ENCODE measurements at regions not wholly inside any gene's neighbourhood (a gene's known extent, or its start where the extent isn't known, plus 50 kb on each side); places are given as distances from the start of the nearest gene placed in this dataset.
"Not testable (repeated sequence)": the region's sequence is repeated elsewhere in the genome, so short reads cannot be mapped to it uniquely, and the experiment has no call there.

DNA sequence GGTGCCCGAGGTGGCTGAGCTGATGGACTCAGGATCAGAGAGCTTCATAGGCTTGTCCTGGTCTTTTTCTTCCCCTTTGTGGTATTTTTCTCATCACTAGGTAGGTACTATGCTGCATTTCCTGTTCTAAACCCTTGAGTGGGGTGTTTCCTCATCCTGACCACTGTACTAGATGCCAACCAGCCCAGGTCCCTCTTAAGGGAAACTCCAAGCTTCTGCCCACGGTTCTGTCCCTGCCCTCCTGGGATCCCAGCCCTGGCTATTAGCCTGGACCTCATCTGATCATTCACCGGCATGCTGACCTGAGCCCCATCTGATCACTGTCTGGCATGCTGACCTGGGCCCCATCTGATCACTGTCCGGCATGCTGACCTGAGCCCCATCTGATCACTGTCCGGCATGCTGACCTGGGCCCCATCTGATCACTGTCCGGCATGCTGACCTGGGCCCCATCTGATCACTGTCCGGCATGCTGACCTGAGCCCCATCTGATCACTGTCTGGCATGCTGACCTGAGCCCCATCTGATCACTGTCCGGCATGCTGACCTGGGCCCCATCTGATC, 207.6 kb downstream of the NDUFA10 start:
- H3K9me3 ChIP-seq (replicated peaks); H3K4me3 ChIP-seq; H3K36me3 ChIP-seq; DNase-seq; H3K4me1 ChIP-seq; H3K27ac ChIP-seq: not testable (repeated sequence)
- H3K27me3 ChIP-seq: peaks cover 11% of the 10 kb centered on the region; the same call in 1 of the 2 replicates

DNA sequence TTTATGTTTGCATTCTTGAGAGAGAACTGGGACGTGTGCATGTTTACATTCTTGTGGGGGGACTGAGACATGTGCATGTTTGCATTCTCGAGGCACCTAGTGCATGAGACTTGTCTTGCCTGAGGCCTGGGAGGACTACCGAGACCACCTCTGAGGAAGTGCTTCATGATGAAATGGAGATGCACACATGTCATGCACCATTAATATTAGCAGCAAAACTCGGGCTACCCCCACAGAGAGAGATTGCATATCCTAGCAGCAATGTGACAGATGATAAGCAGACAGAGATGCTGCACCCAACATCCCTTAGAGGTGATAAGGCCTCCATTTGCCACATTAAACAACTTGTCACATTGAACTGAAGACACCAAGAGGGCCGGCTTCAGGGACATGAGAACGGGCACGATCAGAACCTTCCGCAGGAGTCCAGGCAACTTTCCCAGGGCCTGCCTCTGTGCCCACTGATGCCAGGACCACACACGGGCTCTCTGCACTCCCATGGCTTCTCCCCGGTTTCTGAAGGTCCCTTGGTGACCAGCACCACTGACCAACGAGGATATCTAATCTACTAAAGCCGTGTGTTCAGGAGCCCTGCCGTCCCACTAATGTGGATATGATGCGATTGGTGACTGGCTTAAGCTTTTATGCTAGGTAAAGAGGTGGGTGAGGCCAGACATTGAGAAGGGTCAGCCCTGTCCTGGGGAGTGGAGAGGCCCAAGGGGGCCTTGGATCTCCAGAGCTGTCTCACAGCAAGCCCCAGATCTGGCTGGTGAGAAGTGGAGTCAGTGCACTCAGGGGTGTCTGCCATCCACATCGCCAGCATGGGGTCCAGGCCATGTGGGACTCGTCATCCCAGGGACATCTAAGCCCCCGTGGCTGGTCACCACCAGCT, 208.3 kb downstream of the NDUFA10 start:
- DNase-seq: no peak

DNA sequence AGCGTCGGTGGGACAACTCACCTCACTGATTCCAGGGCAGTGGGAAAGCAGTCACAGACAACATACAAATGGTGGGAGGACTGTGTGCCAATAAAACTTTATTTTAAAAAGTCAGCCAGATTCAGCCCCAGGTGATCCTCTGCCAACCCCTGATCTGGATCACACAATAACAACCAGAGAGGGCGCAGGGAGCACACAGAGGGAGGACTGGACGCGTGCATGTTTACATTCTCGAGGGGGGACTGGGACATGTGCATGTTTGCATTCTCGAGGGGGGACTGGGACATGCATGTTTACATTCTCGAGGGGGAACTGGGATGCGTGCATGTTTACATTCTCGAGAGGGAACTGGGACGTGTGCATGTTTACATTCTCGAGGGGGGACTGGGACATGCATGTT, 209.5 kb downstream of the NDUFA10 start:
- Histone ChIP-seq H3K4me1 (no peaks in the 10 kb centered on the region), H3K27ac (no peak overlapping the region)
- no peak for DNase-seq

More for the DNA sequence above, 208.3 kb downstream of the NDUFA10 start:
- H3K9me3 ChIP-seq (replicated peaks): no peaks in the 10 kb centered on the region
- H3K27ac ChIP-seq: no peak overlapping the region
- no peak overlapping the region for H3K4me3 ChIP-seq
- no peaks in the 10 kb centered on the region for H3K36me3 ChIP-seq
- H3K27me3 ChIP-seq: peaks cover 11% of the 10 kb centered on the region; the same call in 1 of the 2 replicates
- no peaks in the 10 kb centered on the region for H3K4me1 ChIP-seq

DNA sequence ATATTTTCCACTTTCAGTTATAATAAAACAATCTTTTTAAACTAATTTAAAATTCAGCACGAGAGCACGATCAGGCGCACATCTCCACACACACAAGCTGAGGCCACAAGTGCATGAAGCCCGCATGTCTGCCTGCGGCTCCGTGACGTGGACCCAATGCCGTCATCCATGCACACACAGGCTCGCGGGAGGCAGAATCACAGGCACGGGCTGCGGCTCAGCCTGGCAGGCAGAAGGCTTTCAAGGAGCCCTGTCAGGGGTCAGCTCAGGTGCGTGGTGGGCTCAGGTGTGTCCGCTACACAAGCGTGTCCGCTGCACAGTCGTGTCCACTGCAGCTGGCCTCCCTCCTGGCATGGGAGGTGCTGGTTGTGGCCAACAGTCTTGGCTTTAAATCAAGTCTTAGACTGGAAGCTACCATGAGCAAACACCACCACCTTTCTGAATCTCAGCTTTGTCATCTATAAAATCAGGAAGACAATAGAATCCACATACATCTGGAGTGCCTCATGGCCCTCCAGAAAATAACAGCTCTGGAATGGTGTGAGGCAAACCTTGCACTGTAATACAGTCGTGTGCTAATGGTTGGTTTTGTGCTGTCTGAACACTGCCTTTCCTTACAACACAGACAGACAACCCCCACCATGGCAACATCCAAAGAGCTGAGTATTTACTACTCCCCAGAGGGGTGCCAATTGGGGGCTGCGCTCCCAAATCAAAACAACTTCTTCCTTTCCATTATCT, 210.1 kb downstream of the NDUFA10 start:
- H3K27ac ChIP-seq: no peak overlapping the region
- H3K4me1 ChIP-seq: no peaks in the 10 kb centered on the region
- no peak for DNase-seq
- H3K27me3 ChIP-seq: peaks cover 6% of the 10 kb centered on the region; the same call in 1 of the 2 replicates
- H3K36me3 ChIP-seq: no peaks in the 10 kb centered on the region
- no peak overlapping the region for H3K4me3 ChIP-seq
- no peaks in the 10 kb centered on the region for H3K9me3 ChIP-seq (replicated peaks)

More for the DNA sequence above, 209.5 kb downstream of the NDUFA10 start:
- Histone ChIP-seq H3K27me3 (peaks cover 9% of the 10 kb centered on the region; the same call in 1 of the 2 replicates), H3K4me3 (no peak overlapping the region), H3K36me3 (no peaks in the 10 kb centered on the region), H3K9me3 (replicated peaks) (no peaks in the 10 kb centered on the region)

DNA sequence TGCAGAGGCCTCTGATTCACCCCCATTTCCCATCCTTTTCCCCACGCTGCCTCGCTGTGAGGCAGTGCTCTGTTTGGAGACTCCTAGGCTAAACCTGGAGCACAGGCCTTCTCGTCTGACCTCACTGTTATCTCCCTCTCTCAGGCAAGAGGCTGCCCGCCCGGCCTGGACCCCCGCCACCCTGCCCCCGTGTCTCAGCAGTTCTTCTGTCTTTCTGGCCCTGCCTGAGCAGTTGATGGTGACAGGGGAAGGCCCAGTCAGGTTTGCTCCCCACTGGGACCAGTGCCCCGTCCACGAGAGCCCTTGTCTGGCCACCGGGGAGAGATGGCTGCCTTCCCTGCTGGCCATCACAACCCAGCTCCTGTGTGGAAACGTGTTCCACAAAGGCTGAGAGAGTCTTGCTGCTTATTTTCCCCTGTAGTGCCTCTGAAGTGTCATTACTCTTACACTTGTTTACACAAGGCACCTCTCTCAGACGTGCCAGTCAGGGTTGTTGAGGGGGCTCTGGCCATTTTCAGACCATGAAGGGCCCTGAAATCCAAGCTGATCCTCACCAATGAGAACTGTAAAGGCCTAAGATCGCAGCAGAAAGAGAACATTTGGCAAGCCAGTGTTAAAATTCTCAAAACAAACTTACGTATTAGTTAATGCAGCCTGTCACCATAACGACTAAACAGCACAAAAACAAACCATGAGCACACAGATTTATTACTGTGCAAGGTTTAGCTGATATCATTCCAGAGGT, 210.9 kb downstream of the NDUFA10 start:
- H3K36me3 ChIP-seq: no peaks in the 10 kb centered on the region
- H3K27me3 ChIP-seq: no peaks in the 10 kb centered on the region; the same call in 1 of the 2 replicates
- no peak overlapping the region for H3K4me3 ChIP-seq
- no peaks in the 10 kb centered on the region for H3K4me1 ChIP-seq
- no peak overlapping the region for H3K27ac ChIP-seq
- DNase-seq: no peak
- no peaks in the 10 kb centered on the region for H3K9me3 ChIP-seq (replicated peaks)

DNA sequence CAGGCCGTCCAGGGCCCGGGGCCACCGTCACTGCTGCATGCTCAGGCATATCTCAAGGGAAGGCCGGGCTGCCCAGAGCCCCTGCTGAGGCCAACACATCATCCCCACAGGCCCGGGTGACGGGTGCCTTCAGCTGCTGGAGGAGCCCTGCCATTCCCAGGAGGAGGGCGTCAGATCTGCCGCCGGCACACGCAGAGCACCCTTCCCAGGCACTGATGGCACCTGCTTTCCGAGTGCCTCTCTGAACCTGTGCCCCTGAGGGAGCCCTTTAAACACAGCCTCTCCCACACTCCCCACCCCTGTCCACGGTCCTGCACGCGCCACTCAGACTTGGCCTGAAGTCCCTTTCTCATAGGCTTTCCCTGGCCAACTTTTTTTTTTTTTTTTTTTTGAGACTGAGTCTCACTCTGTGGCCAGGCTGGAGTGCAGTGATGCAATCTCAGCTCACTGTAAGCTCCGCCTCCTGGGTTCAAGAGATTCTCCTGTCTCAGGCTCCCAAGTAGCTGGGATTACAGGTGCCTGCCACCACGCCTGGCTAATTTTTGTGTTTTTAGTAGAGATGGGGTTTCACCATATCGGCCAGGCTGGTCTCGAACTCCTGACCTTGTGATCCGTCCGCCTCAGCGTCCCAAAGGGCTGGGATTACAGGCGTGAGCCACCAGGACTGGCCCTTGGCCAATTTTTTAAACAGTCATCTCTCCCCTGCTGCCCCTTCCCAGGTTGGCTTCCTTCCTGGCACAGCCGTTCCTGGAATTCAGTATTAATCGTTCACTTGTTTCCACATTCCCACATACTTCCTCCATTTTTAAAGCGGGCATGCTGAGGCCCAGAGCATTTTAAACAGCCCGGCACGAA, 211.7 kb downstream of the NDUFA10 start:
- DNase-seq: no peak
- Histone ChIP-seq H3K9me3 (replicated peaks) (no peaks in the 10 kb centered on the region), H3K36me3 (no peaks in the 10 kb centered on the region), H3K27me3 (no peaks in the 10 kb centered on the region), H3K4me3 (no peak overlapping the region), H3K27ac (no peak overlapping the region), H3K4me1 (no peaks in the 10 kb centered on the region)

DNA sequence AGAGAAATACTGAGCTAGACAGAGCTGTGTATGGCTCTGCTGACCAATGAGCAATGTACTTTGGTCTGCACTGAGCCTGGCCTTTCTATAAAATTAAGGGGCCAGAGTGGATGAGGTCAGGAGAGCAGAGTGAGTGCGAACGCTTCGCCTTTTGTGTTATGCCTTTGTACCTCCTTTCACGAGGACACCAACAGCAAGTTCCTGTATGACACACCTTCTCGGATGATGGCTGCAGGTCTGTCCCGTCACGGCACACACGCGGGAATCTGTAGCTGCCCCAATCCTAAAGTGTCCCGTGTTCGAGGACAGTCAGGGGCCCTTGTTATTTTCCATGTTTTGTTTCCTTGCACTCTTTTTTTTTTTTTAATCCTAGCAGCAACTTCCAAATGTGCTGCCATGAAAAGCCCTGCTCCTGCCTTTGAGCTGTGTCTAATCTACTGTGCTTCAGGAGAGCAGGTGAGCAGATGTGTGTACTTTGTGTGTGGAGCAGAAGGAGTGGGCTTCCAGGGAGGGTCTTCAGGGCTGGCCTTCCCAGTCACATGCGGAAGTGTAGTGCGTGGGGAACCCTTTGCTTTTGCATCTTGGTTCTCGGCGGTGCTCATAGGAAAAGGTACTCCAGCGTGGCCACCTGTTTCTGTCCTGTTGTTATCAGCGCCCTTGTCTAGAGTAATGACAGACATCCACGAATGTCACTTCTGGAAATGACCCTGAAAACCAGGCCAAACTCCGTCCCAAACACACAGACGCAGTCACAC, 213.2 kb downstream of the NDUFA10 start:
- DNase-seq: no peak
- Histone ChIP-seq H3K4me1 (no peaks in the 10 kb centered on the region), H3K4me3 (no peak overlapping the region), H3K27me3 (no peaks in the 10 kb centered on the region; the same call in 1 of the 2 replicates), H3K27ac (no peak overlapping the region), H3K36me3 (no peaks in the 10 kb centered on the region), H3K9me3 (replicated peaks) (no peaks in the 10 kb centered on the region)

DNA sequence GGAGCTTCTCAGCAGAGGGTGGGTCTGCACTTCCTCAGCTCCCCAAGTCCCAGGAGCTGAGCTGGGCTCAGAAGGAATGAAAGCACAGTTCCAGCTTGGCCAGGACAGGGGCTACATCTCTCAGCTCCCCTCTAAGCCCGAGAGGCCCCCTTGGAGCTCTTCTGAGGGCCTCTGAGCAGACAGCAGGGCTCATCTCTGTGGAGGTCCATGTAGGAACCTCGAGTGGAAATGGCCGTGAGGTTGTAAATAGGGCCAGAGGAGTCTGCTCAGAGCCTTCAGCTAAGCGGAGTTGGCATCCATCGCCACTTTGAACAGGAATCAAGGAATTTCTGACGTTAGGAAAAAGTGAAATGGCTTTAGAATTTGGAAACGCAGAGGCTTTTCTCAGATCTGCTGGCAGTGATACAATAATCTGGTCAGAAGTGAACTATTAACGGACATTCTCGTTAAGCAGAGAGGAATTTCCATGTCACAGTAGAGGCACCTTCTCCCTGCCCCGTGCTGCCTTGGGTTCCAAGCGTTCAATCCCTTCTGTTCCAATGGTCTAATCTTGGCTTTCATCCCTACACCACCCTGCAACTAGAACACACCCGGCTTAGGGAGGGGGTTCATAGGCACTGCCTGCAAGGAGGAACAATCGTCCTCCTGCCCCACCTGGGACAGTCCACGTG, 213.9 kb downstream of the NDUFA10 start:
- H3K36me3 ChIP-seq: no peaks in the 10 kb centered on the region
- H3K27me3 ChIP-seq: no peaks in the 10 kb centered on the region; the same call in 1 of the 2 replicates
- no peaks in the 10 kb centered on the region for H3K9me3 ChIP-seq (replicated peaks)
- H3K4me3 ChIP-seq: no peak overlapping the region
- no peaks in the 10 kb centered on the region for H3K4me1 ChIP-seq
- H3K27ac ChIP-seq: no peak overlapping the region
- DNase-seq: no peak

DNA sequence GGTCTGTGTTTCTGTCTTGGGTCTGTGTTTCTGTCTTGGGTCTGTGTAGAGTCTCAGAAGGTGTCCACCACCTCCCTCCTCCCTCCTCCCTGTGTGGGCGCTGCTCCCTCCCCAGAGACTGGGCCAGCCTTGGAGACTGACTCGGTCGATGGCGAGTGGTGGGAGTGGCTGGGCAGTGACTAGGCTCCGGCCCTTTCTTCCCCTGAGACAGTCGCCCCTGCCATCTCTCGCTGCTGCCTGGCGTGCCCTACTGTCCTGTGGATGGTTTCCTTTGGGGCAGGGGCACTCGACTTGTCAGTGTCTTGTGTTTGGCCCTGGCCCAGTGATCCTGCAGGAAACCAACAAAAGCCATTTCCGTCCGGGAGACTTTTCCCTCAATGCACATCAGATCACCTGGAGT, 215.8 kb downstream of the NDUFA10 start:
- DNase-seq: no peak
- Histone ChIP-seq H3K9me3 (replicated peaks) (no peaks in the 10 kb centered on the region), H3K27me3 (no peaks in the 10 kb centered on the region; the same call in 1 of the 2 replicates), H3K36me3 (no peaks in the 10 kb centered on the region), H3K4me3 (no peak overlapping the region), H3K27ac (no peak overlapping the region), H3K4me1 (no peaks in the 10 kb centered on the region)

DNA sequence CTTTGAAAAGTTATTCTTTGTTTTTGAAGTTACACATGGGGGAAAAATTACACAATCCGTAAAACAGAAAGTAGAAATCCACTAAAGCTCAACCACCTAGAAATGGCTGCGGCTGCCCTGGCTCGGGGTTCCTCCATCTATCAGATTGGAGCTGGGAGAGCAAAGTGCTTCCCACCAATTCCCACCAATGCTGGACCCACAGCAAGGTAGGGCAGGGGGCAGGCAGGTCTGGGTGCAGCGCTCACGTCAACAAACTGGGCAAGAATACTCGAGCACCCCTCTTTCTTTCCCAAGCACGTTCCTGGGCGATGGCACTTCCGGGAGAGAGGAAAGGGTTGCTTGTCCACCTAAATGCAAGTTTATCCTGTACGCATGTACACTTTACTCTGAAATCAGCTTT, 217.6 kb downstream of the NDUFA10 start:
- Histone ChIP-seq H3K27ac (no peak overlapping the region), H3K27me3 (no peaks in the 10 kb centered on the region; the same call in 1 of the 2 replicates), H3K36me3 (no peaks in the 10 kb centered on the region), H3K4me3 (no peak overlapping the region), H3K9me3 (replicated peaks) (no peaks in the 10 kb centered on the region), H3K4me1 (no peaks in the 10 kb centered on the region)
- no peak for DNase-seq

DNA sequence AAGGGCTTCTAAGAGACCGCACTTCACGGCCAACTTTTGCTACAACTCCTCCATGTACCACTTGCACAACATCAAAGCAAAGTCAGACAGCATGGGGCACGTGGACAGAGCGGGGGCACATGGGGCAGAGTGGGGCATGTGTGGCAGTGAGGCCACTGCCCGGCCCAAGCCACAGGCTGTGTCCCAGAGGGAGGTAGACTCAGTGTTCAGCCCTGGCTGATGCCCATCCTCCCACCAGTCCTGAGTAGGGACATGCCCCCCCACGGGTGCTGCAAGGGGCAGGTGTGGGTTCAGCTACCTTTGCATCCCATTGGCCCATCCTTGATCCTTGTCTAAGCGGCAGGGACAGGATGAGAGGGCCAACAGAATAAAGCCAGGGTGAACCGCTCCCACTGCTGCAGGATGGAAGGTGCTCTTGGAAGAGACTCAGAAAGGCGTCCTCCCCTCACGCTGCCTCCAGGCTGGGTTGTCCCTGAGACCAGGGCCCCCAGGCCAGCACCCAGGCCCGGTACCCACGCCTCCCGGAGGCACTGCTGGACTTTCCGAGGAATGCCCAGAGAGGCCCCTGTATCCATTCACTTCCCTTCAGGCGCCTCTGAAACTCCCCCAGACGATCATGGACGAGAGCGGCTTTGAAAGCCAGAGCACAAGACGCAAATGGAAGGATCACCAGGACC, 218.2 kb downstream of the NDUFA10 start:
- DNase-seq: no peak
- H3K4me1 ChIP-seq: no peaks in the 10 kb centered on the region
- H3K27me3 ChIP-seq: no peaks in the 10 kb centered on the region; the same call in 1 of the 2 replicates
- H3K36me3 ChIP-seq: no peaks in the 10 kb centered on the region
- H3K4me3 ChIP-seq: no peak overlapping the region
- H3K27ac ChIP-seq: no peak overlapping the region
- H3K9me3 ChIP-seq (replicated peaks): no peaks in the 10 kb centered on the region

DNA sequence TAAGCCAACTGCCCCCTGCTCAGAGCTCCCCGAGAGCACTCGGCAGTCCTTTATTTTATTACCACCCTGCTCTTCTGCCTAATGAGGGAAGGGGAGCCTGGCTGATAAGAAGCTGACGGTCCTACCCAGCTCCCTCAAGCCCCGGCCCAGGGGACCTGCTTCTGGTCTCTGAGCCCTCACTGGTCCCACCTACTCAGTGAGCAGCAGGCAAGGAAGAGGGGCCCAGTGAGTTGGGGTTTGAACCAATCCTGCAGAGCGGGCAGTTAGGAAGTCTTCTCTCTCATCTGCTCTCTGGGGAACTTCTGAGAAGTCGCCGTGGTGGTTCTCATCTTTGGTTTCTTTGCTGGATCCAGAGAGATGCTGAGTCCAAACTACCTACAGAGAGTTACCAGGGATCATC, 218.9 kb downstream of the NDUFA10 start:
- Histone ChIP-seq H3K4me3 (no peak overlapping the region), H3K36me3 (no peaks in the 10 kb centered on the region), H3K27ac (no peak overlapping the region), H3K4me1 (no peaks in the 10 kb centered on the region), H3K9me3 (replicated peaks) (no peaks in the 10 kb centered on the region), H3K27me3 (no peaks in the 10 kb centered on the region; the same call in 1 of the 2 replicates)
- DNase-seq: no peak
